GM12801 (cell line): ENCODE measurements at regions not wholly inside any gene's neighbourhood (a gene's known extent, or its start where the extent isn't known, plus 50 kb on each side); places are given as distances from the start of the nearest gene placed in this dataset.

Source experiments
- TF ChIP-seq, protein P1 (sequence below): IDR thresholded peaks from one replicate; pipeline ENCODE4 v1.5.1; 2011; ENCODE audit warnings: control low read depth; ENCODE audit not compliant: insufficient read length; ENCODE audit errors: extremely low read depth

DNA sequence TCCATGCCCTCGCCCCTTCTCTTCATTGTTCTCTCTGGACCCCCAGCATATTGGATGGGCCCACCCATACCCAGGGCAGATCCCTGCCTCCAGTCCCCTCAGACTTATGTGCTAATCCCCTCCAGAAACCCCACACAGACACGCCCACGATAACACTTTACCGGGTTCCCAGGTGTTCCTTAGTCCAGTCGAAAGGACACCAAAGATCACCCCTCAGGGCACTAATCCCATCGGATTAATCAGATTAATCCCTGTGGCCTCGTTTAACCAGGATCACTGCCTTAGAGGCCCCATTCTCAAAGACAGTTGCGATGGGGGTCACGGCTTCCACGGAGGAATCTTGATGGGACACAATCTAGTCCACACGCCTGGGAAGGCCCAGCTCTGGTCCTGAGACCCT is 80.8 kb downstream of the SHANK2 start:
- TF ChIP-seq, protein P1, sequence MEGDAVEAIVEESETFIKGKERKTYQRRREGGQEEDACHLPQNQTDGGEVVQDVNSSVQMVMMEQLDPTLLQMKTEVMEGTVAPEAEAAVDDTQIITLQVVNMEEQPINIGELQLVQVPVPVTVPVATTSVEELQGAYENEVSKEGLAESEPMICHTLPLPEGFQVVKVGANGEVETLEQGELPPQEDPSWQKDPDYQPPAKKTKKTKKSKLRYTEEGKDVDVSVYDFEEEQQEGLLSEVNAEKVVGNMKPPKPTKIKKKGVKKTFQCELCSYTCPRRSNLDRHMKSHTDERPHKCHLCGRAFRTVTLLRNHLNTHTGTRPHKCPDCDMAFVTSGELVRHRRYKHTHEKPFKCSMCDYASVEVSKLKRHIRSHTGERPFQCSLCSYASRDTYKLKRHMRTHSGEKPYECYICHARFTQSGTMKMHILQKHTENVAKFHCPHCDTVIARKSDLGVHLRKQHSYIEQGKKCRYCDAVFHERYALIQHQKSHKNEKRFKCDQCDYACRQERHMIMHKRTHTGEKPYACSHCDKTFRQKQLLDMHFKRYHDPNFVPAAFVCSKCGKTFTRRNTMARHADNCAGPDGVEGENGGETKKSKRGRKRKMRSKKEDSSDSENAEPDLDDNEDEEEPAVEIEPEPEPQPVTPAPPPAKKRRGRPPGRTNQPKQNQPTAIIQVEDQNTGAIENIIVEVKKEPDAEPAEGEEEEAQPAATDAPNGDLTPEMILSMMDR, result no peak

DNA sequence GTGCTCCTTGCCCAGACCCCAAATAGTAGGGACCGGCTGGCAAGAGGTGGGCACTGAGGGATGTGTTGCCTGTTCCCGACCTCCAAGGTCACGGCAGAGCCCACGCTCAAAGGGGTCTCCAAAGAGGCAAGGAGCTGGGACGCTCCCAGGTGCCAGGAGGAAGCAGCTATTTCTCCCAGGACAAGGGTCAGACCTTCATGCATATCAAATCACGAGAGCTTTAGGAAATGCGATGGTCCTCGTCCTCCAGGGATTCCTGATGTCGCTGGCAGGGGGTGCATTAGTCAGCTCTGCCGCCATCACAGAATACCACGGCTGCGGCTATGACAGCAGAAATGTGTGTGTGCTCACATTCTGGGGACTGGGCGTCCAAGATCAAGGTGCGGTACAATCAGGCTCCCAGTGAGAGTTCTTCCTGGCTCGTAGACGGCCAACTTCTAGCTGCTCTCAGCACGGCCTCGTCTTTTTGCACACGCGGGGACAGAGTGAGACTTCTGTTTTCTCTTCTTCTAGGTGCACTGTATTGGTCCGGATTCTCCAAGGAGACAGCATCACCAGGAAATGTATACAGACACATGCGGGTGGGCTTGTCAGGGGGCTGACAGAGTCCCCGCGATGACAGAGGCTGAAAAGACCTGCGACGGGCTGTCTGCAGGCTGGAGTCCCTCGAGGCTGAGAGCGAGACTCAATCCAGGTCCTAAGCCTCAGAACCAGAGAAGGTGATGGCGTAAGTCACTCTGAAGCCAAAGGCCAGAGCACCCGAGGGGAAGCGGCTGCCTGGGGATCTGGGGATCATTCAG is 81.6 kb downstream of the SHANK2 start:
- TF ChIP-seq, protein P1, result no peak

DNA sequence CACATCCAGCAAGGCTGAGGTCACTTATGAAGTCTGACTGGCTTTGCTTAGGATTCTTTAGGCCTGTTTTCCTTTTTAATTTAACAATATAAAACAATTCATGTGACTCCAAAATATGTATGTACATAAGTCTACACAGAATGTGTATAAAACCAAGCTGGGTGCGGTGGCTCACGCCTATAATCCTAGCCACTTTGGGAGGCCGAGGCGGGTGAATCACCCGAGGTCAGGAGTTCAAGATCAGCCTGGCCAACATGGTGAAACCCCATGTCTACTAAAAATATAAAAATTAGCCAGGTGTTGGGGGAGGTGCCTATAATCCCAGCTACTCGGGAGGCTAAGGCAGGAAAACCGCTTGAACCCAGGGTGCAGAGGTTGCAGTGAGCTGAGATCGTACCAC is 83.1 kb downstream of the SHANK2 start:
- TF ChIP-seq, protein P1, result no peak

DNA sequence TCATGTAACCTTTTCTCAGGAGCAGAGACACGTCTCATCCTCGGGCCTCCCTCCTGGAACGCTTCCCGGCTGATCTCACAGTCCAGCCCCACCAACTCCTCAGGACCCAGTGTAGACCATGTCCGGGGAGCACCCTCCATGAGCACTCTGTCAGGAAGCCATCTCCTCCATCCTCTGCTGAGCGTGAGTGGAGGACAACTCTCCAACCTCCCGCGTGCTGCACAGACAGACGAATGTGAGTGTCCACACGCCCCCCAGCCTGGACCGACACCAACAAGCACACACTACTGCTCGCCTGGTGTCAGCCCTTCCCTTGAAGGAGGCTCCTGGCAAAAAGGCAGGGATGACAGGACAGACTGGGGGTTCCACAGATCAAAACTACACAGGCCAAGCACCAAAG is 86.6 kb downstream of the SHANK2 start:
- TF ChIP-seq, protein P1, result no peak

DNA sequence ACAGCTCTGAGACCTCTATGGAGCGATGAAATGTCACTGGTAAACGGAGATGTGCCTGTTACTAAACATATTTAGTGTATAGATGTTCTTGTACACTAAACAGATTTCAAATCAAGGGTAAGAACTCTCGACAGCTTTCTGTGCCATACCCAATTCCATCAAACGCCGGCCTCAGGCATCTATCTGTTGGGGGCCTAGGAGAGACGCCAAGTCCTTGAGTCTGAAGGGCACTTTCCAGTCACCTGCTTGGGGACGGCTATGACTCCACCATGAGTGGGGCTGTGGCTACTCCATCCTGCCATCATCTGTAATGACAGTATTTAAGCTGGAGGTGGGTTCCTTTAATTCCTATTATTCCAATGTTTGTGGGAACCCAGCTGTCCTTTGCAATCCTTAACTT is 87.8 kb downstream of the SHANK2 start:
- TF ChIP-seq, protein P1, result no peak

DNA sequence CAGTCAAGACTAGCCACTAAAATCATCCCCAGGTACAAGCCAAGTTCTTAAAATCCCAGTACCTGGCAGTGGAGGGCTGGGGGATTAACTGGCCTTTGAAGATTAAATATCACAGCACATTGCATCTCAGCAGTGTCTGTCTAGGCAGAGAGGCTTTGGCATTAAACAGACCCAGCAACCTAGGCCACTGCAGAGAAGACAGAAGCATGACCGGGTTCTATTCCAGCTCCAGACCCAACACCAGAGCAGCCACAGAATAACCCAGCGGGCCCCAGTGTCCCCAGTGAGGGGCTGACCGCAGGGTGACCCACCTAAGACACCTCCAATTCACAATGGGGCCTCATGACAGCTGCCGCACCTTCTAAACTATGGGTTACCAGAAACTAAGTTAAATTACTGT is 88.2 kb downstream of the SHANK2 start:
- TF ChIP-seq, protein P1, result no peak

DNA sequence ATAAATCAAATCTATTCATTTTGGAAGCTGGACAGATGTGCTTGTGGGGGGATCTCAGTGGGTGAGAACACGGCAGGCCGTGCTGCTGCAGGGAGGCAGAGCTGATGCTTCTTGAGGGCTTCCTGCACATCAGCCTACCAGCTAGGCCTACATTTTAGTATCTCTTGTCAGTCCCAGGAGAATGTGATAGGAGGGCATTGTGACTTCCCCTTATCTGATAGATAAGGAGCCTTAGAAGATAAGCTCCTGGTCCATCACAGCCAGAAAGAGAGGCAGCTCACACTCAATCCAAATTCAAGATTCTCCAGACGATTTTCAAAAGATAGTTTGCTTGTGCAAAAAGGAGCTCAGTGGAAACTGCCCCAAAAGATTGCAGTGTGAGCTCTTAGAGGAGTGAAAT is 89.0 kb downstream of the SHANK2 start:
- TF ChIP-seq, protein P1, result no peak
